Endothelial cell of umbilical vein (primary cell): ENCODE measurements at regions not wholly inside any gene's neighbourhood (a gene's known extent, or its start where the extent isn't known, plus 50 kb on each side); places are given as distances from the start of the nearest gene placed in this dataset.

ENCODE experiments used
- BruUV-seq: library from RNA; stranded (reverse); fragments of 400-500 nt; replicated peaks from 2 replicates; lab custom pipeline; 2021; lab: Mats Ljungman, UMichigan
- CTCF ChIA-PET: fragments of 300-600, 350-600 bp; sonication (Branson Sonifier 250); formaldehyde crosslinking; loops from one replicate; lab custom pipeline; 2021; ENCODE audit warnings: antibody characterized with exemption, inconsistent platforms; lab: Charles Lee
- POLR2A ChIA-PET: fragments of 300-600, 350-600 bp; sonication (Branson Sonifier 250); formaldehyde crosslinking; loops from one replicate; lab custom pipeline; 2021; ENCODE audit warnings: antibody characterized with exemption, inconsistent platforms; lab: Charles Lee
- DNase-seq: peaks from one replicate; pipeline ENCODE4 v3.0.0-alpha.2; 2011; ENCODE audit warnings: low read depth, low spot score
- FAIRE-seq: peaks from 2 replicates; lab custom pipeline; 2011; peaks lifted over from hg19 to GRCh38; lab: Jason Lieb, UNC
- H2AFZ ChIP-seq: 2 replicates; pipeline ENCODE4 v1.6.0; 2012; ENCODE audit warnings: low read depth, low read length, control low read depth, inconsistent platforms
- H3K27ac ChIP-seq: 2 replicates; pipeline ENCODE4 v1.5.1; 2011; ENCODE audit warnings: low read depth, mild to moderate bottlenecking, control low read depth, low read length, moderate library complexity; ENCODE audit not compliant: insufficient read depth
- H3K27me3 ChIP-seq, 2 experiments: 2 replicates each; pipeline versions ENCODE4 v1.6.0 to v1.6.1; 2011; ENCODE audit warnings: low read length in 2 of 2, mixed read lengths in 1 of 2; ENCODE audit not compliant: control insufficient read depth in 2 of 2, insufficient read depth in 2 of 2
- H3K36me3 ChIP-seq, 2 experiments: 2 replicates in 1 of 2; 3 replicates in 1 of 2; pipeline ENCODE4 v1.5.1; 2011; ENCODE audit warnings: low read length in 2 of 2, mild to moderate bottlenecking in 1 of 2, moderate library complexity in 1 of 2; ENCODE audit not compliant: control insufficient read depth in 2 of 2, insufficient read depth in 2 of 2; ENCODE audit errors: extremely low read depth in 1 of 2
- H3K4me1 ChIP-seq: 3 replicates; pipeline ENCODE4 v1.5.1; 2011; ENCODE audit warnings: mild to moderate bottlenecking, low read length; ENCODE audit not compliant: control insufficient read depth, insufficient read depth; ENCODE audit errors: extremely low read depth
- H3K4me2 ChIP-seq: 2 replicates; pipeline ENCODE4 v1.6.1; 2011; ENCODE audit warnings: low read length, control low read depth, mixed read lengths; ENCODE audit not compliant: insufficient read depth
- H3K4me3 ChIP-seq, 3 experiments: fragments of 200-600 bp in 1 of 3; sonication (generic), shearing (Covaris generic) in 1 of 3; replicated peaks in 1 of 3; 2 replicates each; pipeline ENCODE4 v1.5.1; 2011 to 2016; ENCODE audit warnings: control low read depth in 3 of 3, low read length in 3 of 3, mild to moderate bottlenecking in 2 of 3, inconsistent platforms in 1 of 3, low read depth in 1 of 3, moderate library complexity in 1 of 3; ENCODE audit not compliant: insufficient read depth in 1 of 3
- H3K79me2 ChIP-seq: 2 replicates; pipeline ENCODE4 v1.6.0; 2012; ENCODE audit warnings: low read length, inconsistent platforms; ENCODE audit not compliant: control insufficient read depth, insufficient read depth
- H3K9ac ChIP-seq: replicated peaks from 2 replicates; pipeline ENCODE3; 2011; ENCODE audit warnings: low read length, control low read depth; ENCODE audit not compliant: insufficient read depth; ENCODE audit errors: extremely low read depth
- H3K9me1 ChIP-seq: replicated peaks from 3 replicates; pipeline ENCODE4 v1.6.0; 2011; ENCODE audit warnings: mild to moderate bottlenecking, low read length; ENCODE audit not compliant: control insufficient read depth, insufficient read depth; ENCODE audit errors: extremely low read depth
- H3K9me3 ChIP-seq: replicated peaks from 2 replicates; pipeline ENCODE4 v1.5.1; 2012; ENCODE audit warnings: low read length, inconsistent platforms; ENCODE audit not compliant: control insufficient read depth, insufficient read depth
- H4K20me1 ChIP-seq: replicated peaks from 2 replicates; pipeline ENCODE3; 2011; ENCODE audit warnings: mild to moderate bottlenecking, low read length; ENCODE audit not compliant: control insufficient read depth, insufficient read depth; ENCODE audit errors: extremely low read depth
- EZH2 ChIP-seq: IDR thresholded peaks from 2 replicates; pipeline ENCODE4 v1.6.1; 2012; ENCODE audit warnings: borderline replicate concordance, low read depth, mild to moderate bottlenecking, moderate library complexity, low read length, inconsistent platforms; ENCODE audit not compliant: severe bottlenecking
- FOS ChIP-seq: IDR thresholded peaks from 2 replicates; pipeline ENCODE4 v1.6.1; 2011; ENCODE audit warnings: mild to moderate bottlenecking, low read length, moderate library complexity, borderline replicate concordance; ENCODE audit not compliant: insufficient read depth
- GATA2 ChIP-seq: IDR thresholded peaks from 2 replicates; pipeline ENCODE4 v1.7.0; 2011; ENCODE audit warnings: low read depth, mild to moderate bottlenecking, moderate library complexity, mixed read lengths, low read length; ENCODE audit not compliant: insufficient read length, insufficient read depth
- JUN ChIP-seq: IDR thresholded peaks from 2 replicates; pipeline ENCODE4 v1.6.1; 2011; ENCODE audit warnings: borderline replicate concordance, low read depth; ENCODE audit not compliant: insufficient read length, insufficient read depth
- MYC ChIP-seq: IDR thresholded peaks from one replicate; pipeline ENCODE4 v1.6.1; 2011; ENCODE audit warnings: mild to moderate bottlenecking, low read depth, low read length
- POLR2A ChIP-seq: IDR thresholded peaks from 2 replicates; pipeline ENCODE4 v1.6.1; 2012; ENCODE audit warnings: low read depth, mild to moderate bottlenecking, control low read depth, low read length
- POLR2AphosphoS5 ChIP-seq: IDR thresholded peaks from 2 replicates; pipeline ENCODE4 v1.6.1; 2012; ENCODE audit warnings: low read depth, mild to moderate bottlenecking, control low read depth, low read length, moderate library complexity; ENCODE audit not compliant: insufficient read depth
- dilution Hi-C: fragments of 300-500 bp; cut with MboI; formaldehyde crosslinking; loops from one replicate; pipeline ENCODE4 v1.15.0; 2019; ENCODE audit warnings: low sequenced_read_pairs; ENCODE audit not compliant: extremely low pct_ligation_motif_present
- intact Hi-C: fragments of 100-400 bp; cut with micrococcal nuclease; formaldehyde crosslinking; loops from one replicate; pipeline ENCODE4 v1.10.0; 2022
- TF ChIP-seq, protein P1 (sequence below), 2 donors: IDR thresholded peaks; 1 replicate in 1 of 2; 2 replicates in 1 of 2; pipeline ENCODE4 v1.5.1; 2011; ENCODE audit warnings: low read length in 2 of 2, mild to moderate bottlenecking in 2 of 2, moderate library complexity in 2 of 2, control low read depth in 1 of 2, inconsistent platforms in 1 of 2, low read depth in 1 of 2; ENCODE audit not compliant: insufficient read depth in 1 of 2; ENCODE audit errors: extremely low read depth in 1 of 2
- TF ChIP-seq, protein P2 (sequence below): IDR thresholded peaks from 2 replicates; pipeline ENCODE4 v1.6.1; 2011; ENCODE audit not compliant: insufficient read depth, insufficient read length

DNA sequence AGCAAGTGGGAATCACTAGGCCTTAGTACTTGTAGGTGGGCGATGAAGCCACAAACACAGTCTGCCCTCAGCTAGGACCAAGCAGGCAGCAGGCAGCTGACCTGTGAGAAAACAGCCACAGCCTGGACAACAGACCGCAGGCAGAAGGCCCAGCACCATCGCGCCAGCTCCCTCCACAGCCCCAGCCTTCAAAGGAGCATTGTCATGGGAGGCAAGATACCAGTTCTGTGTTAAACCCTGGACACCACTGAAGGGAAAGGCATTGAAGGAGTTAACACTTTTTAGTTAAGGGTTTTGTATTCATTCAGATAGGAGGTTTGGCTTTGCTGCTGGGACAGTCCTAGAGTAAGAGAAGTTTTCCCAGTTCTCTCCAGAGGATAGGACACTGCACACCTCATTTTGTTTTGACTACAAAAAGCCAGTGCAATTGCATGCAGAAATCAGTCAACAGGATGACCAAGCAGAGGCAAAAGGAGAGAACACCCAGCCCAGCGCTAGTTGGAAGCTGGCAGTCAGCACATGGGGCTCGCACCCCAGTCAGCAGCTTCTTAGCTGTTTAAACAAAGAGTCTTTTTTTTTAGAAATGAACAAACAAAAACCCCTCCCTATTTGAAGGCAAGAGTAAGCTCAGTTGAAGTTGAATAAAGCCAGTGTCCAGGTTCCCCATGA, 286.1 kb upstream of the TPM1 start:
- dilution Hi-C loops (no loop called here), intact Hi-C loops (no loop called here)
- Histone ChIP-seq H3K9me1 (no peaks in the 10 kb centered on the region), H3K27me3 (no peaks in the 10 kb centered on the region), H3K9me3 (no peaks in the 10 kb centered on the region), H2AFZ (no peak overlapping the region), H3K27ac (no peak overlapping the region), H3K4me1 (no peaks in the 10 kb centered on the region), H3K4me3 (no peak overlapping the region), H3K4me2 (no peak overlapping the region), H4K20me1 (no peaks in the 10 kb centered on the region), H3K79me2 (no peaks in the 10 kb centered on the region), H3K9ac (no peak overlapping the region), H3K36me3 (no peaks in the 10 kb centered on the region)
- DNase-seq = no peak
- POLR2A ChIA-PET = interaction anchor here (0.6 kb wide), 1 partner anchor 1285 kb away, joined by 8 read pairs; no protein-coding TSS in a partner anchor
- BruUV-seq = no TSS peak
- CTCF ChIA-PET = interaction anchor here (1.0 to 1.8 kb wide), 2 partner anchors 10 to 14 kb away, joined by 3 to 12 read pairs; no protein-coding TSS in a partner anchor
- TF ChIP-seq EZH2 (no peak), MYC (no peak), POLR2A (no peak), FOS (no peak), POLR2AphosphoS5 (no peak), JUN (no peak), GATA2 (no peak)
- TF ChIP-seq, protein P1, sequence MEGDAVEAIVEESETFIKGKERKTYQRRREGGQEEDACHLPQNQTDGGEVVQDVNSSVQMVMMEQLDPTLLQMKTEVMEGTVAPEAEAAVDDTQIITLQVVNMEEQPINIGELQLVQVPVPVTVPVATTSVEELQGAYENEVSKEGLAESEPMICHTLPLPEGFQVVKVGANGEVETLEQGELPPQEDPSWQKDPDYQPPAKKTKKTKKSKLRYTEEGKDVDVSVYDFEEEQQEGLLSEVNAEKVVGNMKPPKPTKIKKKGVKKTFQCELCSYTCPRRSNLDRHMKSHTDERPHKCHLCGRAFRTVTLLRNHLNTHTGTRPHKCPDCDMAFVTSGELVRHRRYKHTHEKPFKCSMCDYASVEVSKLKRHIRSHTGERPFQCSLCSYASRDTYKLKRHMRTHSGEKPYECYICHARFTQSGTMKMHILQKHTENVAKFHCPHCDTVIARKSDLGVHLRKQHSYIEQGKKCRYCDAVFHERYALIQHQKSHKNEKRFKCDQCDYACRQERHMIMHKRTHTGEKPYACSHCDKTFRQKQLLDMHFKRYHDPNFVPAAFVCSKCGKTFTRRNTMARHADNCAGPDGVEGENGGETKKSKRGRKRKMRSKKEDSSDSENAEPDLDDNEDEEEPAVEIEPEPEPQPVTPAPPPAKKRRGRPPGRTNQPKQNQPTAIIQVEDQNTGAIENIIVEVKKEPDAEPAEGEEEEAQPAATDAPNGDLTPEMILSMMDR (IDR thresholded peaks at IDR 0.05; ENCODE audit: extremely low read depth in 1 of 2, insufficient read depth in 1 of 2, low read depth in 1 of 2, low read length in 2 of 2) = no peak
- TF ChIP-seq, protein P2, sequence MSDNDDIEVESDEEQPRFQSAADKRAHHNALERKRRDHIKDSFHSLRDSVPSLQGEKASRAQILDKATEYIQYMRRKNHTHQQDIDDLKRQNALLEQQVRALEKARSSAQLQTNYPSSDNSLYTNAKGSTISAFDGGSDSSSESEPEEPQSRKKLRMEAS = no peak
- no peak for FAIRE-seq
